Keratinocyte (primary cell): ENCODE measurements at regions not wholly inside any gene's neighbourhood (a gene's known extent, or its start where the extent isn't known, plus 50 kb on each side); places are given as distances from the start of the nearest gene placed in this dataset.

Experiments
- DNase-seq: peaks from one replicate; pipeline ENCODE4 v3.0.0-alpha.2; 2011; ENCODE audit warnings: low read depth, missing footprints, low spot score
- FAIRE-seq: peaks from 2 replicates; lab custom pipeline; 2011; peaks lifted over from hg19 to GRCh38; lab: Jason Lieb, UNC
- H2AFZ ChIP-seq: 2 replicates; pipeline ENCODE4 v1.6.0; 2012; ENCODE audit warnings: low read length, control low read depth, inconsistent platforms; ENCODE audit not compliant: control insufficient read depth
- H3K27ac ChIP-seq: 2 replicates; pipeline ENCODE4 v1.5.1; 2011; ENCODE audit warnings: low read length; ENCODE audit not compliant: control insufficient read depth, insufficient read depth
- H3K27me3 ChIP-seq: 3 replicates; pipeline ENCODE4 v1.6.0; 2011; ENCODE audit warnings: low read length; ENCODE audit not compliant: control insufficient read depth, insufficient read depth; ENCODE audit errors: extremely low read depth
- H3K36me3 ChIP-seq, 2 experiments: 2 replicates in 1 of 2; 3 replicates in 1 of 2; pipeline ENCODE4 v1.5.1; 2011; ENCODE audit warnings: low read length in 2 of 2, mild to moderate bottlenecking in 1 of 2; ENCODE audit not compliant: control insufficient read depth in 2 of 2, insufficient read depth in 2 of 2; ENCODE audit errors: extremely low read depth in 1 of 2
- H3K4me1 ChIP-seq: 3 replicates; pipeline ENCODE4 v1.5.1; 2011; ENCODE audit warnings: low read length; ENCODE audit not compliant: control insufficient read depth, insufficient read depth; ENCODE audit errors: extremely low read depth
- H3K4me2 ChIP-seq: 3 replicates; pipeline ENCODE4 v1.6.0; 2011; ENCODE audit warnings: low read depth, low read length; ENCODE audit not compliant: control insufficient read depth, insufficient read depth; ENCODE audit errors: extremely low read depth
- H3K4me3 ChIP-seq, 3 experiments: fragments of 200-600 bp in 1 of 3; sonication (generic) in 1 of 3; 2 replicates in 2 of 3; 3 replicates in 1 of 3; pipeline ENCODE4 v1.5.1; 2011 to 2016; ENCODE audit warnings: low read length in 3 of 3, mild to moderate bottlenecking in 3 of 3, control low read depth in 2 of 3, inconsistent platforms in 1 of 3, low read depth in 1 of 3, mixed read lengths in 1 of 3, mixed run types in 1 of 3, moderate library complexity in 1 of 3; ENCODE audit not compliant: control insufficient read depth in 2 of 3, insufficient read depth in 2 of 3; ENCODE audit errors: extremely low read depth in 1 of 3
- H3K79me2 ChIP-seq: 2 replicates; pipeline ENCODE4 v1.6.0; 2012; ENCODE audit warnings: low read length; ENCODE audit not compliant: control insufficient read depth, insufficient read depth
- H3K9ac ChIP-seq: 3 replicates; pipeline ENCODE4 v1.6.0; 2011; ENCODE audit warnings: low read length; ENCODE audit not compliant: control insufficient read depth, insufficient read depth; ENCODE audit errors: extremely low read depth
- H3K9me1 ChIP-seq: 3 replicates; pipeline ENCODE4 v1.6.0; 2011; ENCODE audit warnings: low read length; ENCODE audit not compliant: control insufficient read depth, insufficient read depth; ENCODE audit errors: extremely low read depth
- H3K9me3 ChIP-seq: 2 replicates; pipeline ENCODE4 v1.5.1; 2012; ENCODE audit warnings: low read depth, low read length; ENCODE audit not compliant: control insufficient read depth
- H4K20me1 ChIP-seq: 3 replicates; pipeline ENCODE4 v1.6.0; 2011; ENCODE audit warnings: low read length; ENCODE audit not compliant: control insufficient read depth, insufficient read depth; ENCODE audit errors: extremely low read depth
- CTCF ChIP-seq, 3 experiments: IDR thresholded peaks in 1 of 3; conservative IDR thresholded peaks in 1 of 3; optimal IDR thresholded peaks in 1 of 3; 2 replicates in 2 of 3; 3 replicates in 1 of 3; pipeline versions ENCODE3 to v1.5.1; 2011; ENCODE audit warnings: low read length in 3 of 3, mild to moderate bottlenecking in 3 of 3, moderate library complexity in 2 of 3, control low read depth in 1 of 3, inconsistent platforms in 1 of 3; ENCODE audit not compliant: insufficient read depth in 2 of 3; ENCODE audit errors: extremely low read depth in 1 of 3
- EZH2 ChIP-seq: IDR thresholded peaks from one replicate; pipeline ENCODE4 v1.6.1; 2012; ENCODE audit warnings: inconsistent platforms, mild to moderate bottlenecking, low read length, moderate library complexity
- dilution Hi-C: fragments of 300-500 bp; cut with MboI; formaldehyde crosslinking; loops from one replicate; pipeline ENCODE4 v1.7.0; 2020; ENCODE audit warnings: low sequenced_read_pairs; ENCODE audit not compliant: extremely low pct_ligation_motif_present

- no peak overlapping the region for H3K4me3 ChIP-seq
- no peak overlapping the region for H2AFZ ChIP-seq
- H3K36me3 ChIP-seq: no peaks in the 10 kb centered on the region
- no peaks in the 10 kb centered on the region for H3K27me3 ChIP-seq
- H3K4me1 ChIP-seq: peaks cover 10% of the 10 kb centered on the region
- TF ChIP-seq EZH2 (no peak), CTCF (optimal IDR thresholded peaks at IDR 0.05 in 1 of 3, IDR thresholded peaks at IDR 0.05 in 1 of 3, conservative IDR thresholded peaks at IDR 0.05 in 1 of 3; ENCODE audit: extremely low read depth in 1 of 3, insufficient read depth in 2 of 3, low read length in 3 of 3) (no peak)
- no peaks in the 10 kb centered on the region for H3K9me3 ChIP-seq
- no peaks in the 10 kb centered on the region for H3K79me2 ChIP-seq
- H3K4me2 ChIP-seq: no peak overlapping the region
- FAIRE-seq (no peak), DNase-seq (no peak)
- no peak overlapping the region for H3K27ac ChIP-seq
- H3K9ac ChIP-seq: no peak overlapping the region
- H4K20me1 ChIP-seq: no peaks in the 10 kb centered on the region
- dilution Hi-C loops: no loop called here
- no peaks in the 10 kb centered on the region for H3K9me1 ChIP-seq
These were observed 293.4 kb downstream of the KLF6 start for GRCh38 chr10:3491571-3491970.

GRCh38 chr10:3487228-3487627 lies 297.8 kb downstream of the KLF6 start:
- H3K27ac ChIP-seq: peak overlapping the region; percentile 79
- dilution Hi-C loops: no loop called here

More at GRCh38 chr10:3487228-3487627, 297.8 kb downstream of the KLF6 start:
- peaks cover 33% of the 10 kb centered on the region for H3K4me1 ChIP-seq
- no peak overlapping the region for H2AFZ ChIP-seq
- TF ChIP-seq CTCF (optimal IDR thresholded peaks at IDR 0.05 in 1 of 3, IDR thresholded peaks at IDR 0.05 in 1 of 3, conservative IDR thresholded peaks at IDR 0.05 in 1 of 3; ENCODE audit: extremely low read depth in 1 of 3, insufficient read depth in 2 of 3, low read length in 3 of 3) (no peak), EZH2 (no peak)
- no peaks in the 10 kb centered on the region for H3K9me3 ChIP-seq
- no peaks in the 10 kb centered on the region for H3K9me1 ChIP-seq
- no peaks in the 10 kb centered on the region for H3K79me2 ChIP-seq
- H4K20me1 ChIP-seq: no peaks in the 10 kb centered on the region
- no peak overlapping the region for H3K4me2 ChIP-seq
- no peak for DNase-seq
- no peak for FAIRE-seq
- H3K36me3 ChIP-seq: no peaks in the 10 kb centered on the region
- no peak overlapping the region for H3K4me3 ChIP-seq
- no peaks in the 10 kb centered on the region for H3K27me3 ChIP-seq
- H3K9ac ChIP-seq: peak overlapping the region; percentile 75
